Small intestine (tissue), 7 donors: ENCODE measurements at regions not wholly inside any gene's neighbourhood (a gene's known extent, or its start where the extent isn't known, plus 50 kb on each side); places are given as distances from the start of the nearest gene placed in this dataset.

ENCODE experiments used
- DNase-seq, 2 donors: peaks; one replicate each; pipeline versions ENCODE4 v3.0.0 to v3.0.0-alpha.2; 2013
- FAIRE-seq: peaks from 2 replicates; lab custom pipeline; 2012; peaks lifted over from hg19 to GRCh38; lab: Jason Lieb, UNC
- H3K27ac ChIP-seq, 3 donors: one replicate each; pipeline ENCODE4 v1.5.1; 2013; ENCODE audit warnings: low read length in 2 of 3, mild to moderate bottlenecking in 2 of 3, control low read depth in 1 of 3, inconsistent platforms in 1 of 3, low read depth in 1 of 3, moderate library complexity in 1 of 3
- H3K27me3 ChIP-seq, 3 donors: one replicate each; pipeline ENCODE4 v1.6.1; 2013; ENCODE audit warnings: low read length in 3 of 3, inconsistent platforms in 1 of 3; ENCODE audit not compliant: control insufficient read depth in 3 of 3, insufficient read depth in 3 of 3
- H3K36me3 ChIP-seq, 3 donors: one replicate each; pipeline ENCODE4 v1.6.1; 2013; ENCODE audit warnings: low read length in 3 of 3, inconsistent platforms in 1 of 3, low read depth in 1 of 3, mild to moderate bottlenecking in 1 of 3, moderate library complexity in 1 of 3; ENCODE audit not compliant: control insufficient read depth in 3 of 3, insufficient read depth in 2 of 3
- H3K4me1 ChIP-seq, 3 donors: one replicate each; pipeline ENCODE4 v1.6.1; 2013; ENCODE audit warnings: low read length in 2 of 3, inconsistent platforms in 1 of 3, low read depth in 1 of 3, mild to moderate bottlenecking in 1 of 3, moderate library complexity in 1 of 3; ENCODE audit not compliant: control insufficient read depth in 3 of 3, insufficient read depth in 2 of 3
- H3K4me3 ChIP-seq, 3 donors: one replicate each; pipeline ENCODE4 v1.5.1; 2013; ENCODE audit warnings: low read length in 3 of 3, control low read depth in 1 of 3, inconsistent platforms in 1 of 3, low read depth in 1 of 3, mild to moderate bottlenecking in 1 of 3, moderate library complexity in 1 of 3
- H3K9me3 ChIP-seq, 2 donors: one replicate each; pipeline ENCODE4 v1.6.1; 2013; ENCODE audit warnings: low read depth in 1 of 2, low read length in 1 of 2; ENCODE audit not compliant: control insufficient read depth in 2 of 2, insufficient read depth in 1 of 2
- WGBS, 3 donors: extraction: QIAGEN DNeasy Blood & Tissue Kit; methylation state at CpG; one replicate each; pipeline ENCODE4 v1.1.7; 2013; 5-methylcytosine and 5-hydroxymethylcytosine counted together
- donor health status: healthy with polysubstance abuse.
- donor health status: control.
- donor health status: control.
- donor health status: Bipolar disorder and iron deficiency.
- donor health status: healthy.

DNA sequence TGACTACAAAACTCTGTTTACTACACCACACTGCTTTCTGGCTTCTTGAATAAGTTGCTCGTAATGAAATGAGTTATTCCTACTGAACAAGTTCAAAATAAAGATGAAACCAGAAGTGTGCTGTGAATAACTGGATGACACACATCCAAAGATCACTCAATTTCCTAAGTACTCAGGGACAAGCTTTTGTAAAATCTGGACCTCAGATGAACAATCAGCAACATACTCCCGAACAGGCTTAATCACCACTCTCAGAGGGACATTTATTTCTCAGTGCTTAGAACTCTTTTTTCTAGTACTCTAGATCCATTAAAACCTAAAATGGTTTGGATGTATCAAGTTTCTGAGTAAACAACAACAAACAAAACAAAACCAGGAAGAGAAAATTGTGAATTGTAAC is 61.5 kb upstream of the EXOC1L start:
- H3K4me3 ChIP-seq, result no peak overlapping the region
- no peaks in the 10 kb centered on the region for H3K4me1 ChIP-seq
- FAIRE-seq, result no peak
- H3K27ac ChIP-seq, result no peak overlapping the region
- no peak for DNase-seq
- H3K9me3 ChIP-seq, result no peaks in the 10 kb centered on the region
- H3K27me3 ChIP-seq, result no peaks in the 10 kb centered on the region
- WGBS, 3 donors, result 60 to 75% (median 67%) methylated on average over 2 of the region's 2 CpGs
- no peaks in the 10 kb centered on the region for H3K36me3 ChIP-seq

DNA sequence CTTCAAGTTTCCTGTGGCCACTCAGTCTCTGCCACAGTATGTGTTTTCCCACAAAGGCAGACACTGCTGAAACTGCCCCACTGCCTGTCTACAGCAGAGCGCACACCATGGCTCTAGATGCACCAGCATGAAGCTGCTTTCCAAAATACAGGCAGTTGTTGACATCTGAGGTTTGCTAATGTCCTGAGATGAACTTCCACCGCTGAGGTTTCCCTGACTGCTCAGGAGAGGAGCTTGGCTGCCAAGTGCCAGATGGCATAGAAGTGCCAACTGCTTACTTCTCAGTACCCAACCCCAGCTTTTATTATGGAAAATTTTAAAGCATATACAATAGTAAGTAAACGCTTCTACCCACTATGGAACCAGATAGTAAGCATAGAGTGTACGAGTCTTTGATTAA is 61.0 kb upstream of the EXOC1L start:
- FAIRE-seq (no peak), DNase-seq (no peak)
- no peak overlapping the region for H3K27ac ChIP-seq
- WGBS, 3 donors, result 62 to 71% (median 67%) methylated on average over 4 of the region's 4 CpGs
- H3K9me3 ChIP-seq, result no peaks in the 10 kb centered on the region
- H3K27me3 ChIP-seq, result no peaks in the 10 kb centered on the region
- H3K36me3 ChIP-seq, result no peaks in the 10 kb centered on the region
- H3K4me3 ChIP-seq, result no peak overlapping the region
- no peaks in the 10 kb centered on the region for H3K4me1 ChIP-seq

DNA sequence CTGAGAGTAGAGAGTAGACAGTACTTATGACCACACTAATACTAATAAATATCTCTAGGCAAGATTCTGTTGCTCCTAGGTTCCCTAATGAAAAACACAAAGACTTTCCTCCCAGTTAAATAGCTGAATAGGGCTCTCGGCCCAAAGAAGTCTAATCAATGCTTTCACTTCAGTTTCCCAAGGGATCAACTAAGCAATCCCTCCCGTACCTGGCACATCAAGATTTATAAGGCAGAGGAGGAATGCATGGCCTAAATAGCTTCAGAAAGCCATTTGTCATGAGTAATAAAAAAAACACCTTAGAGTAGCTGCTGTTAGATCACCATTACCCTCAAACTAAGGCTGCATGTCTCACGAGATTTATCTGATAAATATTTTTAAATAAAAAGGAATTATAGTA is 56.8 kb upstream of the EXOC1L start:
- H3K4me1 ChIP-seq, result no peaks in the 10 kb centered on the region

DNA sequence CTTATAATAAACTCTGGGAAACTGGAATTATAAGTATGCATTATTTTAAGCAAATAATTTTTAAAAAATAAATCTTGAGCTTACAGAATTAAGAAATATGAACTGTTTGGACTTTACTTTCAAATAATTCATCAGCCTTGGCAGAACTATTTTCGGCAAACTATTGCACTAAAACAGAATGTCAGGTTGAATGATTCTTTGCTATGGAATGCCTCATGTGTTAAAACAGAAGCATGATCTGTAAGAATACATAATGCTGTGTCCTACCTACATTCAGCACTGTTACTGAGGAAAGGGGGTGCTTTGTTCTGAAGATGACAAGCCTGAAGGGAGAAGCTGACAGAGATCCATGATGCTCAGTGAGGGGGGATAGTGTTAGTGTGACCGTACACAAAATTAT is 55.6 kb upstream of the EXOC1L start:
- H3K4me3 ChIP-seq, result no peak overlapping the region
- DNase-seq (no peak), FAIRE-seq (no peak)
- H3K9me3 ChIP-seq, result no peaks in the 10 kb centered on the region
- no peak overlapping the region for H3K27ac ChIP-seq
- no peaks in the 10 kb centered on the region for H3K4me1 ChIP-seq
- H3K36me3 ChIP-seq, result no peaks in the 10 kb centered on the region
- no peaks in the 10 kb centered on the region for H3K27me3 ChIP-seq
- 78 to 87% (median 86%) methylated on average over 2 of the region's 2 CpGs for WGBS, 3 donors

More for the DNA sequence above, 56.8 kb upstream of the EXOC1L start:
- no peak overlapping the region for H3K27ac ChIP-seq
- H3K27me3 ChIP-seq, result no peaks in the 10 kb centered on the region
- H3K36me3 ChIP-seq, result no peaks in the 10 kb centered on the region
- FAIRE-seq (no peak), DNase-seq (no peak)
- 49 to 58% (median 54%) methylated on average over 3 of the region's 3 CpGs for WGBS, 3 donors
- no peaks in the 10 kb centered on the region for H3K9me3 ChIP-seq
- H3K4me3 ChIP-seq, result no peak overlapping the region

DNA sequence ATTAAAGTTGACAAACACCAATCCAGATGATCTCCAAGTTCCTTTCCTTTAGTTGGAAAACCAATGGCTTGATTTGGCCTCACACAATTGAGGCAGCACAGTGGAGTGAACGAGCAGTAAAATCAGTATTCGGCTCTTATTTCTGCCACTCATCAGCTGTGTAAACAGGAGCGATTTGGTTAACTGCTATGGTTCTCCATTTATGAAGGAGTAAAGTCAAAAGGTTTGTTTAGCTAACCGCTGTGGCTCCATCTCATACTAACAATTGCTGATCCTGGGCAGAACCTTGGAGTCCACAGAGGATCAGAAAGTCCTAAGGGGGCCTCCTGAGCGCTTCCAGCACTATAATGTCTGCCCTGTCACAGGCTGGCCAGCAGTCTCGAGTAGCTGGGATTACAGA is 54.5 kb upstream of the EXOC1L start:
- Histone ChIP-seq H3K27ac (no peak overlapping the region), H3K9me3 (no peaks in the 10 kb centered on the region), H3K27me3 (no peaks in the 10 kb centered on the region), H3K36me3 (no peaks in the 10 kb centered on the region), H3K4me1 (no peaks in the 10 kb centered on the region), H3K4me3 (no peak overlapping the region)
- no peak for FAIRE-seq
- 27 to 65% (median 38%) methylated on average over 6 of the region's 6 CpGs for WGBS, 3 donors
- DNase-seq, result no peak

DNA sequence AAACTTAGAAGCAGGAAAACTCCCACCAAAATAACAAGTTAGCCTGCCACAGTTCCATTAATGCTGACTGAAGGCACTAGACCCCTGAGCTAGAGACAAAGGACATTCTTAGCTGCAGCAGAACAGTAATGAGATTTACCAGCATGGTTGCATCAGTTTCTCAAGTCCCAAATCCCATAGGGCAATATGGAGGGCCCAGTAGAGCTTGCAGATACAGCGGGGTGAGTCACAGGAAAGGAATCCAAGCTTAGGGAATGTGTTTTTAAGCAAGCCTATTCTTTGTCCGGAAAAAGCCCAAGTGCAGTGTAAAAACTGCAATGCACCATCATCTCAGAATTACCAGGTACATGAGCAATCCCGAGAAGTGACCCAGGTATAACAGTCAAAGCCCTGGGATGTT is 51.3 kb upstream of the EXOC1L start:
- Histone ChIP-seq H3K9me3 (no peaks in the 10 kb centered on the region), H3K4me3 (no peak overlapping the region), H3K36me3 (no peaks in the 10 kb centered on the region), H3K27ac (no peak overlapping the region), H3K4me1 (no peaks in the 10 kb centered on the region), H3K27me3 (no peaks in the 10 kb centered on the region)
- DNase-seq, result no peak
- FAIRE-seq, result no peak
- WGBS, 3 donors, result 83 to 85% (median 84%) methylated on average over 3 of the region's 3 CpGs
